GM23338 (cell line): ENCODE measurements at regions not wholly inside any gene's neighbourhood (a gene's known extent, or its start where the extent isn't known, plus 50 kb on each side); places are given as distances from the start of the nearest gene placed in this dataset.

ENCODE experiments used
- ATAC-seq: fragments of 200-7000 bp; cut with Tn5 transposase; 3 replicates; pipeline ENCODE4 v1.9.1; 2020
- DNase-seq: peaks from one replicate; pipeline ENCODE4 v3.0.0-alpha.2; 2015; ENCODE audit warnings: low spot score
- H2AFZ ChIP-seq: fragments of 200-600 bp; sonication (generic); 2 replicates; pipeline ENCODE4 v1.8.0; 2016; ENCODE audit warnings: antibody characterized with exemption, mild to moderate bottlenecking, moderate library complexity
- H3F3A ChIP-seq: fragments of 200-600 bp; sonication (generic); replicated peaks from 2 replicates; pipeline ENCODE4 v1.8.0; 2017; ENCODE audit warnings: antibody characterized with exemption, mixed run types, low read depth
- H3K27ac ChIP-seq: fragments of 200-600 bp; sonication (generic); 2 replicates; pipeline ENCODE4 v1.6.1; 2016; ENCODE audit warnings: low read depth
- H3K27me3 ChIP-seq: fragments of 200-600 bp; sonication (generic); 2 replicates; pipeline ENCODE4 v1.8.0; 2016; ENCODE audit warnings: mild to moderate bottlenecking, mixed run types, moderate library complexity; ENCODE audit not compliant: insufficient read depth
- H3K36me3 ChIP-seq: fragments of 200-600 bp; sonication (generic); 2 replicates; pipeline ENCODE4 v1.8.0; 2016; ENCODE audit warnings: mild to moderate bottlenecking; ENCODE audit not compliant: insufficient read depth
- H3K4me1 ChIP-seq: fragments of 200-600 bp; sonication (generic); 2 replicates; pipeline ENCODE4 v1.8.0; 2016; ENCODE audit warnings: mild to moderate bottlenecking, moderate library complexity; ENCODE audit not compliant: insufficient read depth
- H3K4me2 ChIP-seq: fragments of 200-600 bp; sonication (generic); 2 replicates; pipeline ENCODE4 v1.7.1; 2017; ENCODE audit warnings: mixed run types
- H3K4me3 ChIP-seq: fragments of 200-600 bp; sonication (generic); 2 replicates; pipeline ENCODE4 v1.6.1; 2016; ENCODE audit warnings: mixed run types
- H3K79me2 ChIP-seq: fragments of 200-600 bp; sonication (generic); replicated peaks from 2 replicates; pipeline ENCODE4 v1.8.0; 2017; ENCODE audit warnings: mild to moderate bottlenecking; ENCODE audit not compliant: insufficient read depth
- H3K9me2 ChIP-seq: fragments of 200-600 bp; sonication (generic); 2 replicates; pipeline ENCODE4 v1.8.0; 2017; ENCODE audit not compliant: insufficient read depth
- H4K20me1 ChIP-seq: fragments of 200-600 bp; sonication (generic); replicated peaks from 2 replicates; pipeline ENCODE4 v1.8.0; 2017; ENCODE audit warnings: mild to moderate bottlenecking; ENCODE audit not compliant: insufficient read depth
- H3K27ac Mint-ChIP-seq: 2 replicates; pipeline ENCODE4 v1.8.0; 2020; ENCODE audit warnings: inconsistent platforms, mild to moderate bottlenecking, moderate library complexity, mixed read lengths
- H3K27me3 Mint-ChIP-seq: 3 replicates; pipeline ENCODE4 v1.8.0; 2022; ENCODE audit warnings: low read depth, mild to moderate bottlenecking, moderate library complexity, mixed read lengths, inconsistent platforms; ENCODE audit not compliant: insufficient read depth, poor library complexity
- H3K36me3 Mint-ChIP-seq: 3 replicates; pipeline ENCODE4 v1.8.0; 2021; ENCODE audit warnings: low read depth, mild to moderate bottlenecking, inconsistent platforms, moderate library complexity, mixed read lengths
- H3K4me1 Mint-ChIP-seq: 3 replicates; pipeline ENCODE4 v1.8.0; 2020; ENCODE audit warnings: mild to moderate bottlenecking, inconsistent platforms, mixed read lengths
- H3K4me3 Mint-ChIP-seq: 3 replicates; pipeline ENCODE4 v1.8.0; 2021; ENCODE audit warnings: moderate library complexity, mild to moderate bottlenecking, inconsistent platforms, mixed read lengths
- H3K9me3 Mint-ChIP-seq: 3 replicates; pipeline ENCODE4 v1.8.0; 2020; ENCODE audit warnings: moderate library complexity, mild to moderate bottlenecking, inconsistent platforms, mixed read lengths
- EZH2phosphoT487 ChIP-seq: fragments of 200-600 bp; sonication (generic); IDR thresholded peaks from one replicate; pipeline ENCODE4 v1.8.1; 2018; ENCODE audit warnings: antibody characterized with exemption; ENCODE audit not compliant: unreplicated experiment
- JUNB ChIP-seq: IDR thresholded peaks from one replicate; pipeline ENCODE4 v1.6.1; 2016; ENCODE audit warnings: antibody characterized with exemption; ENCODE audit not compliant: unreplicated experiment
- POLR2AphosphoS5 ChIP-seq: IDR thresholded peaks from 2 replicates; pipeline ENCODE4 v1.6.1; 2016; ENCODE audit warnings: antibody characterized with exemption, low read depth
- REST ChIP-seq: IDR thresholded peaks from one replicate; pipeline ENCODE4 v1.6.1; 2018; ENCODE audit warnings: antibody characterized with exemption; ENCODE audit not compliant: unreplicated experiment
- STAT1 ChIP-seq: IDR thresholded peaks from one replicate; pipeline ENCODE4 v1.6.1; 2016; ENCODE audit warnings: antibody characterized with exemption; ENCODE audit not compliant: unreplicated experiment
- TF ChIP-seq, protein P1 (sequence below): fragments of 250-450 bp; sonication (Bioruptor Pico); IDR thresholded peaks from 2 replicates; pipeline ENCODE4 v1.5.0; 2020; ENCODE audit warnings: mild to moderate bottlenecking, moderate library complexity
- TF ChIP-seq, protein P2 (sequence below), 2 experiments: fragments of 200-600 bp in 1 of 2; sonication (generic) in 1 of 2; conservative IDR thresholded peaks; 2 replicates each; pipeline versions ENCODE4 v1.5.1 to v1.6.1; 2016 to 2017; ENCODE audit warnings: antibody characterized with exemption in 2 of 2, low read depth in 2 of 2, mild to moderate bottlenecking in 2 of 2, moderate library complexity in 1 of 2

DNA sequence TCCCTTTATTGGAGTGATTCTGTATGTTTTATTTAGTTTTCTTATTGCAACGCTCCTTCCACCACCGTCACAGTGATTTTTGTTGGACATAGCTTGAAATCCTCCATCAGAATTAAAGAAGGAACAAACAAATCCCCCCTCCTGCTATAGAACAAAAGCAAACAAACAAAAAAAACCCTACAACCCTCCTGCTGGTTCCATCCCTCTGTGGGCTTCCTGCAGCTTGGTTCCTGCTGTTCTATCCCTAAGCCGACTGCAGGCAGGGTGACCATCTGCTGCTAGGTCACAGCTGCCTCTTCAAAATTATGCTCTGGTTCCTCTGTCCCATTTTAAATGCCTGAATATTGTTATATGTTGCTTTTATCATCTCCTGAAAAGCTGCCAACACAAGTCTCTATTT, 116.8 kb upstream of the AGA start:
- Histone ChIP-seq H3K4me3 (no peak overlapping the region), H3K4me1 (peaks cover 9% of the 10 kb centered on the region), H3F3A (no peaks in the 10 kb centered on the region), H3K4me2 (no peak overlapping the region), H3K36me3 (no peaks in the 10 kb centered on the region), H2AFZ (no peak overlapping the region), H4K20me1 (no peaks in the 10 kb centered on the region), H3K27ac (no peak overlapping the region), H3K9me2 (no peaks in the 10 kb centered on the region), H3K27me3 (no peaks in the 10 kb centered on the region), H3K79me2 (no peaks in the 10 kb centered on the region)
- Mint-ChIP-seq H3K36me3 (peaks cover 12% of the 10 kb centered on the region; the same call in 2 of the 3 replicates), H3K4me1 (peaks cover 14% of the 10 kb centered on the region), H3K4me3 (no peak overlapping the region; the same call in 2 of the 3 replicates), H3K27me3 (peaks cover 2% of the 10 kb centered on the region), H3K9me3 (no peaks in the 10 kb centered on the region; the same call in 1 of the 3 replicates), H3K27ac (no peak overlapping the region)
- peak; percentile 96 for ATAC-seq
- TF ChIP-seq STAT1: no peak
- TF ChIP-seq, protein P1, sequence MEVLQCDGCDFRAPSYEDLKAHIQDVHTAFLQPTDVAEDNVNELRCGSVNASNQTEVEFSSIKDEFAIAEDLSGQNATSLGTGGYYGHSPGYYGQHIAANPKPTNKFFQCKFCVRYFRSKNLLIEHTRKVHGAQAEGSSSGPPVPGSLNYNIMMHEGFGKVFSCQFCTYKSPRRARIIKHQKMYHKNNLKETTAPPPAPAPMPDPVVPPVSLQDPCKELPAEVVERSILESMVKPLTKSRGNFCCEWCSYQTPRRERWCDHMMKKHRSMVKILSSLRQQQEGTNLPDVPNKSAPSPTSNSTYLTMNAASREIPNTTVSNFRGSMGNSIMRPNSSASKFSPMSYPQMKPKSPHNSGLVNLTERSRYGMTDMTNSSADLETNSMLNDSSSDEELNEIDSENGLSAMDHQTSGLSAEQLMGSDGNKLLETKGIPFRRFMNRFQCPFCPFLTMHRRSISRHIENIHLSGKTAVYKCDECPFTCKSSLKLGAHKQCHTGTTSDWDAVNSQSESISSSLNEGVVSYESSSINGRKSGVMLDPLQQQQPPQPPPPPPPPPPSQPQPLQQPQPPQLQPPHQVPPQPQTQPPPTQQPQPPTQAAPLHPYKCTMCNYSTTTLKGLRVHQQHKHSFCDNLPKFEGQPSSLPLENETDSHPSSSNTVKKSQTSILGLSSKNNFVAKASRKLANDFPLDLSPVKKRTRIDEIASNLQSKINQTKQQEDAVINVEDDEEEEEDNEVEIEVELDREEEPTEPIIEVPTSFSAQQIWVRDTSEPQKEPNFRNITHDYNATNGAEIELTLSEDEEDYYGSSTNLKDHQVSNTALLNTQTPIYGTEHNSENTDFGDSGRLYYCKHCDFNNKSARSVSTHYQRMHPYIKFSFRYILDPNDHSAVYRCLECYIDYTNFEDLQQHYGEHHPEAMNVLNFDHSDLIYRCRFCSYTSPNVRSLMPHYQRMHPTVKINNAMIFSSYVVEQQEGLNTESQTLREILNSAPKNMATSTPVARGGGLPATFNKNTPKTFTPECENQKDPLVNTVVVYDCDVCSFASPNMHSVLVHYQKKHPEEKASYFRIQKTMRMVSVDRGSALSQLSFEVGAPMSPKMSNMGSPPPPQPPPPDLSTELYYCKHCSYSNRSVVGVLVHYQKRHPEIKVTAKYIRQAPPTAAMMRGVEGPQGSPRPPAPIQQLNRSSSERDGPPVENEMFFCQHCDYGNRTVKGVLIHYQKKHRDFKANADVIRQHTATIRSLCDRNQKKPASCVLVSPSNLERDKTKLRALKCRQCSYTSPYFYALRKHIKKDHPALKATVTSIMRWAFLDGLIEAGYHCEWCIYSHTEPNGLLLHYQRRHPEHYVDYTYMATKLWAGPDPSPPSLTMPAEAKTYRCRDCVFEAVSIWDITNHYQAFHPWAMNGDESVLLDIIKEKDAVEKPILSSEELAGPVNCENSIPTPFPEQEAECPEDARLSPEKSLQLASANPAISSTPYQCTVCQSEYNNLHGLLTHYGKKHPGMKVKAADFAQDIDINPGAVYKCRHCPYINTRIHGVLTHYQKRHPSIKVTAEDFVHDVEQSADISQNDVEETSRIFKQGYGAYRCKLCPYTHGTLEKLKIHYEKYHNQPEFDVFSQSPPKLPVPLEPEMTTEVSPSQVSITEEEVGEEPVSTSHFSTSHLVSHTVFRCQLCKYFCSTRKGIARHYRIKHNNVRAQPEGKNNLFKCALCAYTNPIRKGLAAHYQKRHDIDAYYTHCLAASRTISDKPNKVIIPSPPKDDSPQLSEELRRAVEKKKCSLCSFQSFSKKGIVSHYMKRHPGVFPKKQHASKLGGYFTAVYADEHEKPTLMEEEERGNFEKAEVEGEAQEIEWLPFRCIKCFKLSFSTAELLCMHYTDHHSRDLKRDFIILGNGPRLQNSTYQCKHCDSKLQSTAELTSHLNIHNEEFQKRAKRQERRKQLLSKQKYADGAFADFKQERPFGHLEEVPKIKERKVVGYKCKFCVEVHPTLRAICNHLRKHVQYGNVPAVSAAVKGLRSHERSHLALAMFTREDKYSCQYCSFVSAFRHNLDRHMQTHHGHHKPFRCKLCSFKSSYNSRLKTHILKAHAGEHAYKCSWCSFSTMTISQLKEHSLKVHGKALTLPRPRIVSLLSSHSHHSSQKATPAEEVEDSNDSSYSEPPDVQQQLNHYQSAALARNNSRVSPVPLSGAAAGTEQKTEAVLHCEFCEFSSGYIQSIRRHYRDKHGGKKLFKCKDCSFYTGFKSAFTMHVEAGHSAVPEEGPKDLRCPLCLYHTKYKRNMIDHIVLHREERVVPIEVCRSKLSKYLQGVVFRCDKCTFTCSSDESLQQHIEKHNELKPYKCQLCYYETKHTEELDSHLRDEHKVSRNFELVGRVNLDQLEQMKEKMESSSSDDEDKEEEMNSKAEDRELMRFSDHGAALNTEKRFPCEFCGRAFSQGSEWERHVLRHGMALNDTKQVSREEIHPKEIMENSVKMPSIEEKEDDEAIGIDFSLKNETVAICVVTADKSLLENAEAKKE (CRISPR knock-in tag): peak; percentile 46; the same call in 1 of the 2 replicates
- DNase-seq: peak; percentile 46

DNA sequence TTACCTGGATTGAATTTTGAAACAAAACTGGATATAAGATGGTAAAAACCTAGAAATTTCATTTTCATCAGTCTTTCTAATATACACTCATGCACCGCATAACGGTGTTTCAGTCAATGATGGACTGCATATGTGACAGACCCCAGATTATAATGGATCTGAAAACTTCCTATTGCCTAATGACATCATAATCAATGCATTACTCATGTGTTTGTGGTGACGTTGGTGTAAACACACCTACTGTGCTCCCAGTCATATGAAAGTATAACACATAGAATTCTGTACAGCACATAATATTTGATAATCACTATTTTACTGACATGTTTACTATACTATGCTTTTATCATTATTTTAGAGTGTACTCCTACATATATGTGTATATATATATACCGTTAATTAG, 119.9 kb upstream of the AGA start:
- no peaks in the 10 kb centered on the region; the same call in 1 of the 2 replicates for H3K9me2 ChIP-seq
- Mint-ChIP-seq H3K4me3 (no peak overlapping the region), H3K9me3 (no peaks in the 10 kb centered on the region; the same call in 2 of the 3 replicates), H3K36me3 (peaks cover 10% of the 10 kb centered on the region; the same call in 2 of the 3 replicates), H3K4me1 (peaks cover 14% of the 10 kb centered on the region), H3K27ac (no peak overlapping the region), H3K27me3 (peaks cover 2% of the 10 kb centered on the region)
- H2AFZ ChIP-seq: no peak overlapping the region
- H3K27me3 ChIP-seq: no peaks in the 10 kb centered on the region
- H3K4me2 ChIP-seq: no peak overlapping the region
- H3K79me2 ChIP-seq: no peaks in the 10 kb centered on the region
- no peaks in the 10 kb centered on the region for H3F3A ChIP-seq
- DNase-seq (no peak), ATAC-seq (no peak)
- no peak overlapping the region for H3K4me3 ChIP-seq
- no peaks in the 10 kb centered on the region for H4K20me1 ChIP-seq
- H3K4me1 ChIP-seq: peaks cover 9% of the 10 kb centered on the region
- H3K27ac ChIP-seq: no peak overlapping the region
- H3K36me3 ChIP-seq: no peaks in the 10 kb centered on the region
- TF ChIP-seq EZH2phosphoT487 (no peak), JUNB (no peak), STAT1 (no peak), REST (no peak), POLR2AphosphoS5 (no peak)
- TF ChIP-seq, protein P2, sequence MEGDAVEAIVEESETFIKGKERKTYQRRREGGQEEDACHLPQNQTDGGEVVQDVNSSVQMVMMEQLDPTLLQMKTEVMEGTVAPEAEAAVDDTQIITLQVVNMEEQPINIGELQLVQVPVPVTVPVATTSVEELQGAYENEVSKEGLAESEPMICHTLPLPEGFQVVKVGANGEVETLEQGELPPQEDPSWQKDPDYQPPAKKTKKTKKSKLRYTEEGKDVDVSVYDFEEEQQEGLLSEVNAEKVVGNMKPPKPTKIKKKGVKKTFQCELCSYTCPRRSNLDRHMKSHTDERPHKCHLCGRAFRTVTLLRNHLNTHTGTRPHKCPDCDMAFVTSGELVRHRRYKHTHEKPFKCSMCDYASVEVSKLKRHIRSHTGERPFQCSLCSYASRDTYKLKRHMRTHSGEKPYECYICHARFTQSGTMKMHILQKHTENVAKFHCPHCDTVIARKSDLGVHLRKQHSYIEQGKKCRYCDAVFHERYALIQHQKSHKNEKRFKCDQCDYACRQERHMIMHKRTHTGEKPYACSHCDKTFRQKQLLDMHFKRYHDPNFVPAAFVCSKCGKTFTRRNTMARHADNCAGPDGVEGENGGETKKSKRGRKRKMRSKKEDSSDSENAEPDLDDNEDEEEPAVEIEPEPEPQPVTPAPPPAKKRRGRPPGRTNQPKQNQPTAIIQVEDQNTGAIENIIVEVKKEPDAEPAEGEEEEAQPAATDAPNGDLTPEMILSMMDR (conservative IDR thresholded peaks at IDR 0.05; ENCODE audit: low read depth in 2 of 2): no peak
